ENCODE measurements at regions not wholly inside any gene's neighbourhood (a gene's known extent, or its start where the extent isn't known, plus 50 kb on each side); places are given as distances from the start of the nearest gene placed in this dataset.

- no peaks in the 10 kb centered on the region for H3K4me1 Mint-ChIP-seq (ENCODE audit: unreplicated experiment)
- H3K27ac Mint-ChIP-seq (ENCODE audit: unreplicated experiment): no peak overlapping the region
- H3K4me3 Mint-ChIP-seq (ENCODE audit: unreplicated experiment): no peak overlapping the region
- no peaks in the 10 kb centered on the region for H3K9me3 Mint-ChIP-seq (ENCODE audit: unreplicated experiment)
- no peaks in the 10 kb centered on the region for H3K27me3 Mint-ChIP-seq (ENCODE audit: unreplicated experiment)
- no peak for DNase-seq (ENCODE audit: extremely low spot score, unreplicated experiment)
- H3K36me3 Mint-ChIP-seq (ENCODE audit: unreplicated experiment): no peaks in the 10 kb centered on the region
- no peak for TF ChIP-seq CTCF (IDR thresholded peaks at IDR 0.05)
These were observed 954.3 kb upstream of the ACVR2A start for GRCh38 chr2:146890491-146890890.

- H3K27me3 Mint-ChIP-seq (ENCODE audit: unreplicated experiment): no peaks in the 10 kb centered on the region
- no peaks in the 10 kb centered on the region for H3K4me1 Mint-ChIP-seq (ENCODE audit: unreplicated experiment)
- H3K36me3 Mint-ChIP-seq (ENCODE audit: unreplicated experiment): no peaks in the 10 kb centered on the region
- no peak for TF ChIP-seq CTCF (IDR thresholded peaks at IDR 0.05)
- H3K4me3 Mint-ChIP-seq (ENCODE audit: unreplicated experiment): no peak overlapping the region
- H3K9me3 Mint-ChIP-seq (ENCODE audit: unreplicated experiment): no peaks in the 10 kb centered on the region
- no peak overlapping the region for H3K27ac Mint-ChIP-seq (ENCODE audit: unreplicated experiment)
- no peak for DNase-seq (ENCODE audit: extremely low spot score, unreplicated experiment)
These were observed 964.9 kb upstream of the ACVR2A start for GRCh38 chr2:146879882-146880281.

DNA sequence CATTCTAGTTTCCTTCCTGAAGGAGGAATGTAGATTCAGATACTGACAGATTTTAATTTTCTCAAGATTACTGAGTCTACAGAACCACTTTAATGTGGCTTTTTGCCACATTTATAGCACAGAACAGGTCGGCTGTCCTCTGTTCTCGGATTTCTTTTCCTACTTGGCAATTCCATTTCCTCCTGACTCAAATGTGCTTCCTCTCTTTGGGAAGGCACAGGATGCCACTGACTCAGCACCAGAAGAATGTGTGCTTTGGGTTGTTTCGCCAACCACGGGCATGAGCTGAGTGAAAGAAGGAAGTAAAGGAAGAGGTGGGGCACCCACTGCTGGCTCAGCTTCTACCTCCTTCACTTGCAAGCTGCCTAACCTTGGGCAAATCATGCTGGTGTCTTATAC lies 970.6 kb upstream of the ACVR2A start:
- H3K27ac Mint-ChIP-seq (ENCODE audit: unreplicated experiment): no peak overlapping the region
- H3K4me3 Mint-ChIP-seq (ENCODE audit: unreplicated experiment): no peak overlapping the region
- no peak for DNase-seq (ENCODE audit: extremely low spot score, unreplicated experiment)
- no peaks in the 10 kb centered on the region for H3K9me3 Mint-ChIP-seq (ENCODE audit: unreplicated experiment)
- peaks cover 4% of the 10 kb centered on the region for H3K4me1 Mint-ChIP-seq (ENCODE audit: unreplicated experiment)
- no peak for TF ChIP-seq CTCF (IDR thresholded peaks at IDR 0.05)
- no peaks in the 10 kb centered on the region for H3K36me3 Mint-ChIP-seq (ENCODE audit: unreplicated experiment)
- no peaks in the 10 kb centered on the region for H3K27me3 Mint-ChIP-seq (ENCODE audit: unreplicated experiment)

GRCh38 chr2:146873646-146874259 lies 971.1 kb upstream of the ACVR2A start:
- no peaks in the 10 kb centered on the region for H3K9me3 Mint-ChIP-seq (ENCODE audit: unreplicated experiment)
- H3K4me3 Mint-ChIP-seq (ENCODE audit: unreplicated experiment): no peak overlapping the region
- no peak for TF ChIP-seq CTCF (IDR thresholded peaks at IDR 0.05)
- H3K36me3 Mint-ChIP-seq (ENCODE audit: unreplicated experiment): no peaks in the 10 kb centered on the region
- H3K27me3 Mint-ChIP-seq (ENCODE audit: unreplicated experiment): no peaks in the 10 kb centered on the region
- H3K27ac Mint-ChIP-seq (ENCODE audit: unreplicated experiment): no peak overlapping the region
- H3K4me1 Mint-ChIP-seq (ENCODE audit: unreplicated experiment): peaks cover 4% of the 10 kb centered on the region
- DNase-seq (ENCODE audit: extremely low spot score, unreplicated experiment): no peak

DNA sequence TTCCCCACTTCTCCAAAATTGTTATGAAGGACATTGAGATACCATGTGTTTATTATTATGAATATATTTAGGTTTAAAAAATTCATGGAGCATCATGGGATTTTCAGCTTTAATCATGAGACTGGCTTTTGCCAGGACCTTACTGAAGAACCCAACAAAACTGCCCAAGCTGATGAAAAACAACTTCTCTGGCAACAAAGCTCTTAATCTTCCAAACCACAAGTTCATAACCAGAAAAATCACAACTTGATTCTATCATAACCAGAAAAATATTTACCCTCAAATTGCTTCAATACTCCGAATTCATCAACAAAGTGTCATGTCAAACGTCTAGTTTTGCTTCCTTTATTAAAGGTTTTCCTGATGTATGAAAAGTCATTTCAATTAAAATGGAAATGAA lies 971.8 kb upstream of the ACVR2A start:
- Mint-ChIP-seq H3K27me3 (ENCODE audit: unreplicated experiment) (no peaks in the 10 kb centered on the region), H3K4me1 (ENCODE audit: unreplicated experiment) (peaks cover 4% of the 10 kb centered on the region), H3K27ac (ENCODE audit: unreplicated experiment) (no peak overlapping the region), H3K4me3 (ENCODE audit: unreplicated experiment) (no peak overlapping the region), H3K36me3 (ENCODE audit: unreplicated experiment) (no peaks in the 10 kb centered on the region), H3K9me3 (ENCODE audit: unreplicated experiment) (no peaks in the 10 kb centered on the region)
- TF ChIP-seq CTCF (IDR thresholded peaks at IDR 0.05): no peak
- DNase-seq (ENCODE audit: extremely low spot score, unreplicated experiment): no peak

Data from osteocyte (in vitro differentiated cells).